Tibial artery (tissue), 4 donors: ENCODE measurements at regions not wholly inside any gene's neighbourhood (a gene's known extent, or its start where the extent isn't known, plus 50 kb on each side); places are given as distances from the start of the nearest gene placed in this dataset.

ENCODE experiments used
- DNase-seq, 2 donors: peaks; one replicate each; pipeline ENCODE4 v3.0.0-alpha.2; 2019
- H3K27ac ChIP-seq, 2 donors: fragments of 200-600 bp; sonication (generic) in 1 of 2; 1 replicate in 1 of 2; 2 replicates in 1 of 2; pipeline ENCODE4 v1.5.1; 2018 to 2019; ENCODE audit warnings: mild to moderate bottlenecking in 1 of 2
- H3K27me3 ChIP-seq, 2 donors: fragments of 200-600 bp; sonication (generic) in 1 of 2; one replicate each; pipeline versions ENCODE4 v1.5.1 to v1.6.0; 2016 to 2019
- H3K36me3 ChIP-seq, 3 donors: fragments of 200-600 bp; sonication (generic) in 2 of 3; one replicate each; pipeline ENCODE4 v1.5.1; 2016 to 2019; ENCODE audit warnings: mild to moderate bottlenecking in 2 of 3
- H3K4me1 ChIP-seq, 4 donors: fragments of 200-600 bp; sonication (generic) in 2 of 4; 1 replicate in 3 of 4; 2 replicates in 1 of 4; pipeline ENCODE4 v1.5.1; 2016 to 2019
- H3K4me3 ChIP-seq, 2 donors: fragments of 200-600 bp; sonication (generic) in 1 of 2; 1 replicate in 1 of 2; 2 replicates in 1 of 2; pipeline ENCODE4 v1.5.1; 2018 to 2019; ENCODE audit warnings: mild to moderate bottlenecking in 2 of 2
- H3K9me3 ChIP-seq, 3 donors: fragments of 200-600 bp; sonication (generic) in 1 of 3; one replicate each; pipeline ENCODE4 v1.5.1; 2016 to 2019
- intact Hi-C: fragments of 100-400 bp; cut with DNase I; formaldehyde crosslinking; loops from one replicate; pipeline ENCODE4 v1.15.0; 2023; ENCODE audit warnings: low total_unique reads
- TF ChIP-seq, protein P1 (sequence below), 2 experiments: fragments of 200-600 bp in 1 of 2; fragments of 450-650 bp in 1 of 2; IDR thresholded peaks; one replicate each; pipeline ENCODE4 v1.5.1; 2017 to 2019; ENCODE audit warnings: antibody characterized with exemption in 2 of 2, mild to moderate bottlenecking in 1 of 2, moderate library complexity in 1 of 2

DNA sequence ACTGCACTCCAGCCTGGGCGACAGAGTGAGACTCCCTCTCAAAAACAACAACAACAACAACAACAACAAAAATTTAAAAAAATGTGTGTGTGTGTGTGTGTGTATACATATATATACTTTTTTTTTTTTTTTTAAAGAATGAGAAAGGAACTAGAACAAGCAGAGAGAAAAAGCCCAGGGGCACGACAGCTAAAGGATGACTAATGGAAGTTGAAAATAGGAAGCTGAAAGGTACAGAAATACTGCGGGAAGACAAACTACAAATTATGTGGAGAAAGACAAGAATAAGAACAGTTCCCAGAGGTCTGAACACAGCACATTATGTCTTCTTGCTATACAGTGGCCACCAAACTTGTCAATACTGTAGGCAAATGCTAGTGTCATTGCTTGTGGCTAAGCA, 141.9 kb upstream of the PRSS1 start:
- peaks cover 0 to 11% of the 10 kb centered on the region in 2 donors for H3K27me3 ChIP-seq
- no peaks in the 10 kb centered on the region for H3K36me3 ChIP-seq
- H3K27ac ChIP-seq, result no peak overlapping the region
- H3K9me3 ChIP-seq, result no peaks in the 10 kb centered on the region
- no peaks in the 10 kb centered on the region for H3K4me1 ChIP-seq
- DNase-seq, result no peak
- intact Hi-C loops, result no loop called here
- no peak overlapping the region for H3K4me3 ChIP-seq
- TF ChIP-seq, protein P1, sequence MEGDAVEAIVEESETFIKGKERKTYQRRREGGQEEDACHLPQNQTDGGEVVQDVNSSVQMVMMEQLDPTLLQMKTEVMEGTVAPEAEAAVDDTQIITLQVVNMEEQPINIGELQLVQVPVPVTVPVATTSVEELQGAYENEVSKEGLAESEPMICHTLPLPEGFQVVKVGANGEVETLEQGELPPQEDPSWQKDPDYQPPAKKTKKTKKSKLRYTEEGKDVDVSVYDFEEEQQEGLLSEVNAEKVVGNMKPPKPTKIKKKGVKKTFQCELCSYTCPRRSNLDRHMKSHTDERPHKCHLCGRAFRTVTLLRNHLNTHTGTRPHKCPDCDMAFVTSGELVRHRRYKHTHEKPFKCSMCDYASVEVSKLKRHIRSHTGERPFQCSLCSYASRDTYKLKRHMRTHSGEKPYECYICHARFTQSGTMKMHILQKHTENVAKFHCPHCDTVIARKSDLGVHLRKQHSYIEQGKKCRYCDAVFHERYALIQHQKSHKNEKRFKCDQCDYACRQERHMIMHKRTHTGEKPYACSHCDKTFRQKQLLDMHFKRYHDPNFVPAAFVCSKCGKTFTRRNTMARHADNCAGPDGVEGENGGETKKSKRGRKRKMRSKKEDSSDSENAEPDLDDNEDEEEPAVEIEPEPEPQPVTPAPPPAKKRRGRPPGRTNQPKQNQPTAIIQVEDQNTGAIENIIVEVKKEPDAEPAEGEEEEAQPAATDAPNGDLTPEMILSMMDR (IDR thresholded peaks at IDR 0.05), result no peak

DNA sequence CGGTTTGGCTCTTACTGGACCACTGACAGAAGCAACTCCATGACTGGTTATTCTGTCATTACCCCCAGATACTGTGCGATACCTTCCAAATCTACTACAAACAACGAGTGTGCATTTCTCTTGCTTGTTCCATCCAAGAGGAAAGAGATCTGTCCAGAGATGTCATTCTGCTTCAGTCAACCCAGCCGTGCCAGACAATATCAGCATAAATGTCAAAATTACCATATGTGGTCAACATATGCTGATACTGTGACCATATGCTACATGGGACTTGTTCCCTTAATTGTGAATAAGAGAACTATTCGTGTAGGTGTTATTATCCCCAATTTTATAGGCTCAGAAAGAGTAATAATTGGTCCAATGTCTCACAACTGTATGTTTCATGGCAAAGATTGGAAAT, 143.2 kb upstream of the PRSS1 start:
- Histone ChIP-seq H3K27ac (no peak overlapping the region), H3K4me3 (no peak overlapping the region), H3K9me3 (no peaks in the 10 kb centered on the region), H3K27me3 (peaks cover 0 to 8% of the 10 kb centered on the region in 2 donors), H3K36me3 (no peaks in the 10 kb centered on the region), H3K4me1 (no peaks in the 10 kb centered on the region)
- DNase-seq, result no peak
- TF ChIP-seq, protein P1 (IDR thresholded peaks at IDR 0.05), result no peak
- intact Hi-C loops, result no loop called here

DNA sequence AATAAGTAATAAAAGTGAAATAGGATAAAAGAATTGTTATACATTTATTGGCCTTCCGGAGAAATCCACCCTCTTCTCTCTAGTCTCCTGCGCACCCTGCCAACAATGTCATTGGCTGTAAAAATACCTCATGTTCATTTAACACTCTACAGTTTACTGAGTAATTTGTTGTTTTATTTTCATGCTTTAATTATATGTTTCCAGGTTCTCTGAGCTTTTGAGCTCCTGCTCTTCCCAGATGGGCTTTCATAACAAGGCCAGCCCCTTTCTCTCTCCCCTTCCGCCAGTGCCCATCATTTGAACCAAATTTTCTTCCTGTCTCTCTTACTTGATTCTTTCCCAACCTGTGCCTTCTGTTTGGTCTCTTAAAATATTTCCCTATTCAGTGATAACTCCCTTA, 144.6 kb upstream of the PRSS1 start:
- no peaks in the 10 kb centered on the region for H3K4me1 ChIP-seq
- peaks cover 0 to 8% of the 10 kb centered on the region in 2 donors for H3K27me3 ChIP-seq
- intact Hi-C loops, result no loop called here
- DNase-seq, result no peak
- H3K27ac ChIP-seq, result no peak overlapping the region
- no peak overlapping the region for H3K4me3 ChIP-seq
- no peaks in the 10 kb centered on the region for H3K36me3 ChIP-seq
- TF ChIP-seq, protein P1 (IDR thresholded peaks at IDR 0.05), result no peak
- H3K9me3 ChIP-seq, result no peaks in the 10 kb centered on the region

DNA sequence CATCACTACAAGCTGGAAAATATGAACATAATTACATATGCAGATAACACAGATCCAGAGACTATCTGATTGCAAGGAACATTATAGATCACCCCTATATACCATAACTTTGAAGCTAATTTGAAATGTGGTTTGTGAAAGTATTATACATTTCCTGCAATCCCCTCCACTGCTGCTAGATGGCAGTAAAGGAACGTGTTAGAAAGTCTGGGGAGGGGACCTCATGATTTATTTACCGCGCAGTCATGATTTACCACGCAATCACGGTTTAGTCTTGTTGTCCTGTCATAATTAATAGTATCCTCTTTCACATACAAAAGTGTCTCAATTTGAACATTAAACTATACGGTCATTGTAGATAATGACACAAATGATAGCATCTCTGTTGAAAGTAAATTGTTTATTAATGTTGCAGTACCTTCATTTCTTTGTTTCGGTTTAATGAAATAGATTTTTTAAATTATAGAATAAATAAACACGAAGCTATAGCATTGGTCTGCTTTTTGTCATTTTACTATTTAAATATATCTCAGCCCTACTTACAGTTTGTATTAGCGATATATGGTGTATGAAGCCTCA, 145.3 kb upstream of the PRSS1 start:
- intact Hi-C loops, result no loop called here
- H3K4me3 ChIP-seq, result no peak overlapping the region

DNA sequence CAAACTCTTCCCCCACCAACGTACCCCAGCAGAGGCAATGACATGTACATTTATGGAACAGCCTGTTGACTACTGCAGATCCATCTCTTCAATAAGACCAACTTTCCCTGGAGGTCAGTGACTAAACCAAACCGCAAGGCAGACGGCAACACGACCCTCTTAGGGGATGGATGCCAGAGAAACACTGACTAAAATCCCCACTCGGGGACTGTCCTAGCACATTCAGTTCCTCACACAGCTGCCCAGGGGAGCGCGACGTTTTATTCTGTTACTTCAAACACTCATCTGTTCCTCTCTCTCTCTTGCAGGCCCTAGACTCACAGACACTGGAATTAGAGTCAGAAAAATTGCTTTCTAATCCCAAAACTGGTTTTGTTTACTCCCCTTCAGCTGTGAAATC, 146.5 kb upstream of the PRSS1 start:
- Histone ChIP-seq H3K4me3 (no peak overlapping the region), H3K36me3 (no peaks in the 10 kb centered on the region), H3K9me3 (no peaks in the 10 kb centered on the region), H3K27me3 (peaks cover 0 to 8% of the 10 kb centered on the region in 2 donors), H3K4me1 (no peaks in the 10 kb centered on the region), H3K27ac (no peak overlapping the region)
- TF ChIP-seq, protein P1 (IDR thresholded peaks at IDR 0.05), result no peak
- DNase-seq, result no peak
- intact Hi-C loops, result no loop called here

More for the DNA sequence above, 145.3 kb upstream of the PRSS1 start:
- peaks cover 0 to 8% of the 10 kb centered on the region in 2 donors for H3K27me3 ChIP-seq
- no peaks in the 10 kb centered on the region for H3K4me1 ChIP-seq
- TF ChIP-seq, protein P1 (IDR thresholded peaks at IDR 0.05), result peak; percentile 51 to 60
- H3K9me3 ChIP-seq, result no peaks in the 10 kb centered on the region
- H3K27ac ChIP-seq, result no peak overlapping the region
- no peak for DNase-seq
- no peaks in the 10 kb centered on the region for H3K36me3 ChIP-seq

DNA sequence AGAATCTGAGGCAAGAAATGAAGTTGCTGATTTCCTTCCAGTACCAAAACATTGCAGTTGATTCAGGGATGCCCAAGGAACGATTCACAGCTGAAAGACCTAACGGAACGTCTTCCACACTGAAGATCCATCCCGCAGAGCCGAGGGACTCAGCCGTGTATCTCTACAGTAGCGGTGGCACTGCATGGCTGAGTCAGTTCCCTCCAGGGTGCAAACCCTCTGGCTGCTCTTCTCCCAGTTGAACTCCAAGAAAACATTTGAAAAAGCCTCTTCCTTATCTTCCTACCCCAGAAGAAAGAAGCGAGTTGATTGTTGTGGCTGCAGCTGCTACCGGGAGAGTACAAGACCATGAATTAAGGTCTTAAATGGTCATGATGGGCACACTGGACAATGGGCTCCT, 147.1 kb upstream of the PRSS1 start:
- Histone ChIP-seq H3K4me3 (no peak overlapping the region), H3K4me1 (no peaks in the 10 kb centered on the region), H3K36me3 (no peaks in the 10 kb centered on the region), H3K27ac (no peak overlapping the region), H3K9me3 (no peaks in the 10 kb centered on the region), H3K27me3 (peaks cover 0 to 14% of the 10 kb centered on the region in 2 donors)
- DNase-seq, result no peak
- intact Hi-C loops, result no loop called here
- TF ChIP-seq, protein P1 (IDR thresholded peaks at IDR 0.05), result no peak
